Gastroesophageal sphincter (tissue), 3 donors: ENCODE measurements at regions not wholly inside any gene's neighbourhood (a gene's known extent, or its start where the extent isn't known, plus 50 kb on each side); places are given as distances from the start of the nearest gene placed in this dataset.

Source experiments
- EP300 ChIP-seq: sonication (generic); formaldehyde crosslinking; IDR thresholded peaks from one replicate; pipeline ENCODE4 v1.6.1; 2017; ENCODE audit warnings: antibody characterized with exemption, mild to moderate bottlenecking
- POLR2A ChIP-seq, 2 donors: fragments of 450-650 bp; IDR thresholded peaks; one replicate each; pipeline ENCODE4 v1.6.1; 2017; ENCODE audit warnings: antibody characterized with exemption in 2 of 2, mild to moderate bottlenecking in 2 of 2, moderate library complexity in 1 of 2
- POLR2AphosphoS5 ChIP-seq: sonication (generic); formaldehyde crosslinking; IDR thresholded peaks from one replicate; pipeline ENCODE4 v1.6.1; 2017; ENCODE audit warnings: antibody characterized with exemption
- TF ChIP-seq, protein P1 (sequence below), 4 experiments: fragments of 200-600 bp in 2 of 4; fragments of 450-650 bp in 2 of 4; sonication (generic) in 1 of 4; IDR thresholded peaks; one replicate each; pipeline ENCODE4 v1.5.1; 2017 to 2019; ENCODE audit warnings: antibody characterized with exemption in 4 of 4, mild to moderate bottlenecking in 2 of 4, moderate library complexity in 2 of 4

DNA sequence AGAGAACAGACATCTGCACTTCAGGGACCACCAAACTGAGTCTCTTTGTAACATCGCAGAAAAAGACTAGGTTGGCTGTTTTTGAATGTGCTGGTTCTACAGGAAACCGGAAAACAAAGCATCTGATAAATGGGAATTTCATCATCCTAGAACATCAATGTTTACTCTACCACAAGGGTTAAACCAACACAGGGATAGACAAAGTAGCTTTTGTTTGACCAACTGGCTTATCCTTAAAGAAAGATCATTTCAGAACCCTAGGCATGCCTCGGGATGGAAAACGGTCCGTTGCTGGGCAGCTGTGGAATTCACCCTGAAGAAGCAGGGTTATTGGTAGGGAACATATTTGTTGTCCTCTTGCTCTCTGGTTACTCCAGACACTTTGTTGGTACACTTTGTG is 2355.5 kb upstream of the AGA start:
- TF ChIP-seq, protein P1, sequence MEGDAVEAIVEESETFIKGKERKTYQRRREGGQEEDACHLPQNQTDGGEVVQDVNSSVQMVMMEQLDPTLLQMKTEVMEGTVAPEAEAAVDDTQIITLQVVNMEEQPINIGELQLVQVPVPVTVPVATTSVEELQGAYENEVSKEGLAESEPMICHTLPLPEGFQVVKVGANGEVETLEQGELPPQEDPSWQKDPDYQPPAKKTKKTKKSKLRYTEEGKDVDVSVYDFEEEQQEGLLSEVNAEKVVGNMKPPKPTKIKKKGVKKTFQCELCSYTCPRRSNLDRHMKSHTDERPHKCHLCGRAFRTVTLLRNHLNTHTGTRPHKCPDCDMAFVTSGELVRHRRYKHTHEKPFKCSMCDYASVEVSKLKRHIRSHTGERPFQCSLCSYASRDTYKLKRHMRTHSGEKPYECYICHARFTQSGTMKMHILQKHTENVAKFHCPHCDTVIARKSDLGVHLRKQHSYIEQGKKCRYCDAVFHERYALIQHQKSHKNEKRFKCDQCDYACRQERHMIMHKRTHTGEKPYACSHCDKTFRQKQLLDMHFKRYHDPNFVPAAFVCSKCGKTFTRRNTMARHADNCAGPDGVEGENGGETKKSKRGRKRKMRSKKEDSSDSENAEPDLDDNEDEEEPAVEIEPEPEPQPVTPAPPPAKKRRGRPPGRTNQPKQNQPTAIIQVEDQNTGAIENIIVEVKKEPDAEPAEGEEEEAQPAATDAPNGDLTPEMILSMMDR (IDR thresholded peaks at IDR 0.05), result no peak
- TF ChIP-seq POLR2A (IDR thresholded peaks at IDR 0.05) (no peak), POLR2AphosphoS5 (no peak), EP300 (no peak)
